Stomach (tissue), 4 donors: ENCODE measurements at regions not wholly inside any gene's neighbourhood (a gene's known extent, or its start where the extent isn't known, plus 50 kb on each side); places are given as distances from the start of the nearest gene placed in this dataset.

Experiments
- CTCF ChIP-seq, 7 experiments: fragments of 450-650 bp in 4 of 7; fragments of 200-600 bp in 3 of 7; sonication (generic) in 3 of 7; IDR thresholded peaks; one replicate each; pipeline ENCODE4 v1.5.1; 2016 to 2019; ENCODE audit warnings: antibody characterized with exemption in 7 of 7, control low read depth in 2 of 7, mild to moderate bottlenecking in 1 of 7
- POLR2A ChIP-seq, 4 donors: fragments of 450-650 bp; IDR thresholded peaks; one replicate each; pipeline ENCODE4 v1.6.1; 2016; ENCODE audit warnings: antibody characterized with exemption in 4 of 4, control low read depth in 2 of 4, mild to moderate bottlenecking in 1 of 4, moderate library complexity in 1 of 4

GRCh38 chr6:147839708-147840610 lies 331.5 kb downstream of the SAMD5 start:
- no peak for TF ChIP-seq CTCF (IDR thresholded peaks at IDR 0.05)
- no peak for TF ChIP-seq POLR2A (IDR thresholded peaks at IDR 0.05)
